HG03469 (cell line): ENCODE measurements at regions not wholly inside any gene's neighbourhood (a gene's known extent, or its start where the extent isn't known, plus 50 kb on each side); places are given as distances from the start of the nearest gene placed in this dataset.
"Not testable (repeated sequence)": the region's sequence is repeated elsewhere in the genome, so short reads cannot be mapped to it uniquely, and the experiment has no call there.

Experiments used
- ATAC-seq: cut with Tn5 transposase; IDR thresholded peaks from one replicate; pipeline ENCODE4 v1.9.1; 2021; ENCODE audit warnings: mild to moderate bottlenecking, moderate library complexity, moderate number of reproducible peaks; ENCODE audit not compliant: unreplicated experiment

- ATAC-seq, result no peak
Measured at GRCh38 chr9:1115370-1115769, 65.2 kb downstream of the DMRT2 start.

GRCh38 chr9:1117439-1117838 lies 67.3 kb downstream of the DMRT2 start:
- no peak for ATAC-seq

- no peak for ATAC-seq
Measured at GRCh38 chr9:1120500-1121165, 70.5 kb downstream of the DMRT2 start.

GRCh38 chr9:1125741-1126140 lies 75.6 kb downstream of the DMRT2 start:
- no peak for ATAC-seq

GRCh38 chr9:1128046-1128445 lies 77.9 kb downstream of the DMRT2 start:
- ATAC-seq, result no peak

GRCh38 chr9:1129382-1129781 lies 79.2 kb downstream of the DMRT2 start:
- ATAC-seq, result no peak

GRCh38 chr9:1140057-1140456 lies 89.9 kb downstream of the DMRT2 start:
- no peak for ATAC-seq

GRCh38 chr9:1151691-1152090 lies 101.5 kb downstream of the DMRT2 start:
- no peak for ATAC-seq

GRCh38 chr9:1152171-1152570 lies 102.0 kb downstream of the DMRT2 start:
- ATAC-seq, result no peak

- no peak for ATAC-seq
Measured at GRCh38 chr9:1154739-1155138, 104.6 kb downstream of the DMRT2 start.

GRCh38 chr9:1155602-1156001 lies 105.4 kb downstream of the DMRT2 start:
- ATAC-seq, result no peak

- ATAC-seq, result no peak
Measured at GRCh38 chr9:1156794-1157550, 106.8 kb downstream of the DMRT2 start.

- ATAC-seq, result no peak
Measured at GRCh38 chr9:1157836-1158235, 107.7 kb downstream of the DMRT2 start.

- no peak for ATAC-seq
Measured at GRCh38 chr9:1170918-1171317, 120.8 kb downstream of the DMRT2 start.

- no peak for ATAC-seq
Measured at GRCh38 chr9:1171546-1171945, 121.4 kb downstream of the DMRT2 start.

- no peak for ATAC-seq
Measured at GRCh38 chr9:1173211-1173610, 123.1 kb downstream of the DMRT2 start.

- ATAC-seq, result no peak
Measured at GRCh38 chr9:1173993-1174392, 123.8 kb downstream of the DMRT2 start.

- ATAC-seq, result no peak
Measured at GRCh38 chr9:1179366-1179765, 129.2 kb downstream of the DMRT2 start.

- ATAC-seq, result no peak
Measured at GRCh38 chr9:1184146-1184545, 134.0 kb downstream of the DMRT2 start.

GRCh38 chr9:1187137-1187536 lies 137.0 kb downstream of the DMRT2 start:
- not testable (repeated sequence) for ATAC-seq

- not testable (repeated sequence) for ATAC-seq
Measured at GRCh38 chr9:1195636-1196035, 145.5 kb downstream of the DMRT2 start.

- no peak for ATAC-seq
Measured at GRCh38 chr9:1198085-1198484, 147.9 kb downstream of the DMRT2 start.
